ENCODE measurements at regions not wholly inside any gene's neighbourhood (a gene's known extent, or its start where the extent isn't known, plus 50 kb on each side); places are given as distances from the start of the nearest gene placed in this dataset.
A peak's percentile ranks its signal among the peaks of the same experiment; 100 is the strongest.

GRCh38 chr21:24093032-24093431, 1514.2 kb downstream of the MRPL39 start:
- DNase-seq (ENCODE audit: low read depth in 2 of 3, low spot score in 2 of 3) = no peak

GRCh38 chr21:24076179-24076578, 1531.1 kb downstream of the MRPL39 start:
- DNase-seq (ENCODE audit: low read depth in 2 of 3, low spot score in 2 of 3) = peak in 2 of 3 donors; percentile 18 to 64

- no peak for DNase-seq (ENCODE audit: low read depth in 2 of 3, low spot score in 2 of 3)
Measured at GRCh38 chr21:24055696-24056095, 1551.6 kb downstream of the MRPL39 start.

GRCh38 chr21:24050231-24050630, 1557.0 kb downstream of the MRPL39 start:
- peak in 1 of 3 donors; percentile 57 for DNase-seq (ENCODE audit: low read depth in 2 of 3, low spot score in 2 of 3)

- DNase-seq (ENCODE audit: low read depth in 2 of 3, low spot score in 2 of 3) = peak in 1 of 3 donors; percentile 46
Measured at GRCh38 chr21:24046829-24047443, 1560.3 kb downstream of the MRPL39 start.

GRCh38 chr21:24045775-24046215, 1561.5 kb downstream of the MRPL39 start:
- peak in 2 of 3 donors; percentile 33 to 59 for DNase-seq (ENCODE audit: low read depth in 2 of 3, low spot score in 2 of 3)

- DNase-seq (ENCODE audit: low read depth in 2 of 3, low spot score in 2 of 3) = no peak
Measured at GRCh38 chr21:24045373-24045772, 1561.9 kb downstream of the MRPL39 start.

- DNase-seq (ENCODE audit: low read depth in 2 of 3, low spot score in 2 of 3) = no peak
Measured at GRCh38 chr21:24042687-24043086, 1564.6 kb downstream of the MRPL39 start.

- no peak for DNase-seq (ENCODE audit: low read depth in 2 of 3, low spot score in 2 of 3)
Measured at GRCh38 chr21:24032709-24033232, 1574.5 kb downstream of the MRPL39 start.

GRCh38 chr21:24027396-24027795, 1579.9 kb downstream of the MRPL39 start:
- DNase-seq (ENCODE audit: low read depth in 2 of 3, low spot score in 2 of 3) = no peak

GRCh38 chr21:24025101-24025500, 1582.2 kb downstream of the MRPL39 start:
- no peak for DNase-seq (ENCODE audit: low read depth in 2 of 3, low spot score in 2 of 3)

GRCh38 chr21:24023936-24024335, 1583.3 kb downstream of the MRPL39 start:
- DNase-seq (ENCODE audit: low read depth in 2 of 3, low spot score in 2 of 3) = no peak

GRCh38 chr21:24023402-24023801, 1583.9 kb downstream of the MRPL39 start:
- DNase-seq (ENCODE audit: low read depth in 2 of 3, low spot score in 2 of 3) = no peak

GRCh38 chr21:24014381-24014780, 1592.9 kb downstream of the MRPL39 start:
- no peak for DNase-seq (ENCODE audit: low read depth in 2 of 3, low spot score in 2 of 3)

- DNase-seq (ENCODE audit: low read depth in 2 of 3, low spot score in 2 of 3) = no peak
Measured at GRCh38 chr21:24011087-24011486, 1596.2 kb downstream of the MRPL39 start.

- DNase-seq (ENCODE audit: low read depth in 2 of 3, low spot score in 2 of 3) = no peak
Measured at GRCh38 chr21:24007592-24007991, 1599.7 kb downstream of the MRPL39 start.

- no peak for DNase-seq (ENCODE audit: low read depth in 2 of 3, low spot score in 2 of 3)
Measured at GRCh38 chr21:23986987-23987386, 1620.3 kb downstream of the MRPL39 start.

- no peak for DNase-seq (ENCODE audit: low read depth in 2 of 3, low spot score in 2 of 3)
Measured at GRCh38 chr21:23986214-23986613, 1621.1 kb downstream of the MRPL39 start.

- DNase-seq (ENCODE audit: low read depth in 2 of 3, low spot score in 2 of 3) = no peak
Measured at GRCh38 chr21:23982546-23982945, 1624.7 kb downstream of the MRPL39 start.

- peak in 2 of 3 donors; percentile 52 to 72 for DNase-seq (ENCODE audit: low read depth in 2 of 3, low spot score in 2 of 3)
Measured at GRCh38 chr21:23977971-23978370, 1629.3 kb downstream of the MRPL39 start.

GRCh38 chr21:23968722-23969647, 1638.3 kb downstream of the MRPL39 start:
- peak; percentile 57 to 96 (median 90) for DNase-seq (ENCODE audit: low read depth in 2 of 3, low spot score in 2 of 3)

- no peak for DNase-seq (ENCODE audit: low read depth in 2 of 3, low spot score in 2 of 3)
Measured at GRCh38 chr21:23968008-23968407, 1639.3 kb downstream of the MRPL39 start.
